PC-9 (cell line): ENCODE measurements at regions not wholly inside any gene's neighbourhood (a gene's known extent, or its start where the extent isn't known, plus 50 kb on each side); places are given as distances from the start of the nearest gene placed in this dataset.

ENCODE experiments used
- EZH2 ChIP-seq: fragments of 200-600 bp; sonication (generic); IDR thresholded peaks from 2 replicates; pipeline ENCODE4 v1.8.0; 2017; ENCODE audit warnings: antibody characterized with exemption, low read depth
- TF ChIP-seq, protein P1 (sequence below): fragments of 200-600 bp; sonication (generic); conservative IDR thresholded peaks from 2 replicates; pipeline ENCODE4 v1.6.1; 2017; ENCODE audit warnings: mixed run types, antibody characterized with exemption, mild to moderate bottlenecking, moderate library complexity

DNA sequence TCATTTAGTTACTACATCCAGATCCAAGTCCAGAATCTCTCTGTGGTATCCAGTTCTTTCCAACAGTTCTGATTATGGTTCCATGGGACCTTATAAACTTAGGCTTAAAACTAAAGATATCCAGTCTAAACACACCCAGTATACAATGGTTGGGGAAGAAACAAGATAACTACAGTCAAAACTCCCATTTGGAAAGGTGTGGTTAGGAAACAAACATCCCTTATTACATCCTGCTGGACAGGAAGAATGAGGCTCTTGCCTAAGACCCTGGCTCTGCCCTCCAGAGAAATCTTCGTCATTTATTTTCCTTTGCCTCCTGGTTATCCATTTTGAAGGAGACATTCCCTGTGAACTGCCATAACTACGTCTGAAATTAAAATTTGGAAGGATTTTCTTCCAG, 64.6 kb upstream of the EPB41L4A start:
- TF ChIP-seq, protein P1, sequence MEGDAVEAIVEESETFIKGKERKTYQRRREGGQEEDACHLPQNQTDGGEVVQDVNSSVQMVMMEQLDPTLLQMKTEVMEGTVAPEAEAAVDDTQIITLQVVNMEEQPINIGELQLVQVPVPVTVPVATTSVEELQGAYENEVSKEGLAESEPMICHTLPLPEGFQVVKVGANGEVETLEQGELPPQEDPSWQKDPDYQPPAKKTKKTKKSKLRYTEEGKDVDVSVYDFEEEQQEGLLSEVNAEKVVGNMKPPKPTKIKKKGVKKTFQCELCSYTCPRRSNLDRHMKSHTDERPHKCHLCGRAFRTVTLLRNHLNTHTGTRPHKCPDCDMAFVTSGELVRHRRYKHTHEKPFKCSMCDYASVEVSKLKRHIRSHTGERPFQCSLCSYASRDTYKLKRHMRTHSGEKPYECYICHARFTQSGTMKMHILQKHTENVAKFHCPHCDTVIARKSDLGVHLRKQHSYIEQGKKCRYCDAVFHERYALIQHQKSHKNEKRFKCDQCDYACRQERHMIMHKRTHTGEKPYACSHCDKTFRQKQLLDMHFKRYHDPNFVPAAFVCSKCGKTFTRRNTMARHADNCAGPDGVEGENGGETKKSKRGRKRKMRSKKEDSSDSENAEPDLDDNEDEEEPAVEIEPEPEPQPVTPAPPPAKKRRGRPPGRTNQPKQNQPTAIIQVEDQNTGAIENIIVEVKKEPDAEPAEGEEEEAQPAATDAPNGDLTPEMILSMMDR = no peak
- TF ChIP-seq EZH2 = no peak
